Dedifferentiated amniotic fluid mesenchymal stem cell (primary cell): ENCODE measurements at regions not wholly inside any gene's neighbourhood (a gene's known extent, or its start where the extent isn't known, plus 50 kb on each side); places are given as distances from the start of the nearest gene placed in this dataset.
A peak's percentile ranks its signal among the peaks of the same experiment; 100 is the strongest.
"Not testable (repeated sequence)": the region's sequence is repeated elsewhere in the genome, so short reads cannot be mapped to it uniquely, and the experiment has no call there.

Experiments
- DNase-seq: peaks from one replicate; pipeline ENCODE4 v3.0.0-alpha.2; 2016; ENCODE audit errors: extremely low spot score

- no peak for DNase-seq
These were observed 57.6 kb downstream of the CCDC59 start for GRCh38 chr12:82300611-82301010.

- peak; percentile 40 for DNase-seq
These were observed 58.7 kb downstream of the CCDC59 start for GRCh38 chr12:82299319-82300025.

- DNase-seq = no peak
These were observed 67.8 kb downstream of the CCDC59 start for GRCh38 chr12:82290415-82290814.

GRCh38 chr12:82281335-82281734 is 76.9 kb downstream of the CCDC59 start:
- DNase-seq = not testable (repeated sequence)

- no peak for DNase-seq
These were observed 78.6 kb downstream of the CCDC59 start for GRCh38 chr12:82279536-82280058.

GRCh38 chr12:82277582-82277981 is 80.6 kb downstream of the CCDC59 start:
- DNase-seq = no peak

- DNase-seq = no peak
These were observed 115.5 kb downstream of the CCDC59 start for GRCh38 chr12:82242729-82243128.

GRCh38 chr12:82225871-82226270 is 132.3 kb downstream of the CCDC59 start:
- no peak for DNase-seq

GRCh38 chr12:82223426-82223825 is 134.8 kb downstream of the CCDC59 start:
- no peak for DNase-seq

- DNase-seq = no peak
These were observed 141.7 kb downstream of the CCDC59 start for GRCh38 chr12:82216475-82216874.

- no peak for DNase-seq
These were observed 144.4 kb downstream of the CCDC59 start for GRCh38 chr12:82213761-82214160.

GRCh38 chr12:82210882-82211281 is 147.3 kb downstream of the CCDC59 start:
- no peak for DNase-seq

- DNase-seq = no peak
These were observed 148.7 kb downstream of the CCDC59 start for GRCh38 chr12:82209533-82209932.

- no peak for DNase-seq
These were observed 150.6 kb downstream of the CCDC59 start for GRCh38 chr12:82207556-82207955.

GRCh38 chr12:82203086-82203485 is 155.1 kb downstream of the CCDC59 start:
- DNase-seq = no peak

- no peak for DNase-seq
These were observed 170.6 kb downstream of the CCDC59 start for GRCh38 chr12:82187595-82187994.

- DNase-seq = no peak
These were observed 171.2 kb downstream of the CCDC59 start for GRCh38 chr12:82187011-82187410.

- DNase-seq = no peak
These were observed 171.9 kb downstream of the CCDC59 start for GRCh38 chr12:82186282-82186681.

- no peak for DNase-seq
These were observed 173.3 kb downstream of the CCDC59 start for GRCh38 chr12:82184844-82185243.

- DNase-seq = no peak
These were observed 175.5 kb downstream of the CCDC59 start for GRCh38 chr12:82182601-82183190.

- DNase-seq = no peak
These were observed 181.3 kb downstream of the CCDC59 start for GRCh38 chr12:82176761-82177490.

GRCh38 chr12:82176026-82176425 is 182.2 kb downstream of the CCDC59 start:
- peak; percentile 35 for DNase-seq

GRCh38 chr12:82174936-82175335 is 183.3 kb downstream of the CCDC59 start:
- no peak for DNase-seq
